ENCODE measurements at regions not wholly inside any gene's neighbourhood (a gene's known extent, or its start where the extent isn't known, plus 50 kb on each side); places are given as distances from the start of the nearest gene placed in this dataset.

GRCh38 chr4:119854364-119854763, 212.3 kb downstream of the MAD2L1 start (continued):
- TF ChIP-seq, protein P1, sequence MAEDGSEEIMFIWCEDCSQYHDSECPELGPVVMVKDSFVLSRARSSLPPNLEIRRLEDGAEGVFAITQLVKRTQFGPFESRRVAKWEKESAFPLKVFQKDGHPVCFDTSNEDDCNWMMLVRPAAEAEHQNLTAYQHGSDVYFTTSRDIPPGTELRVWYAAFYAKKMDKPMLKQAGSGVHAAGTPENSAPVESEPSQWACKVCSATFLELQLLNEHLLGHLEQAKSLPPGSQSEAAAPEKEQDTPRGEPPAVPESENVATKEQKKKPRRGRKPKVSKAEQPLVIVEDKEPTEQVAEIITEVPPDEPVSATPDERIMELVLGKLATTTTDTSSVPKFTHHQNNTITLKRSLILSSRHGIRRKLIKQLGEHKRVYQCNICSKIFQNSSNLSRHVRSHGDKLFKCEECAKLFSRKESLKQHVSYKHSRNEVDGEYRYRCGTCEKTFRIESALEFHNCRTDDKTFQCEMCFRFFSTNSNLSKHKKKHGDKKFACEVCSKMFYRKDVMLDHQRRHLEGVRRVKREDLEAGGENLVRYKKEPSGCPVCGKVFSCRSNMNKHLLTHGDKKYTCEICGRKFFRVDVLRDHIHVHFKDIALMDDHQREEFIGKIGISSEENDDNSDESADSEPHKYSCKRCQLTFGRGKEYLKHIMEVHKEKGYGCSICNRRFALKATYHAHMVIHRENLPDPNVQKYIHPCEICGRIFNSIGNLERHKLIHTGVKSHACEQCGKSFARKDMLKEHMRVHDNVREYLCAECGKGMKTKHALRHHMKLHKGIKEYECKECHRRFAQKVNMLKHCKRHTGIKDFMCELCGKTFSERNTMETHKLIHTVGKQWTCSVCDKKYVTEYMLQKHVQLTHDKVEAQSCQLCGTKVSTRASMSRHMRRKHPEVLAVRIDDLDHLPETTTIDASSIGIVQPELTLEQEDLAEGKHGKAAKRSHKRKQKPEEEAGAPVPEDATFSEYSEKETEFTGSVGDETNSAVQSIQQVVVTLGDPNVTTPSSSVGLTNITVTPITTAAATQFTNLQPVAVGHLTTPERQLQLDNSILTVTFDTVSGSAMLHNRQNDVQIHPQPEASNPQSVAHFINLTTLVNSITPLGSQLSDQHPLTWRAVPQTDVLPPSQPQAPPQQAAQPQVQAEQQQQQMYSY (CRISPR knock-in tag; IDR thresholded peaks at IDR 0.05): no peak
- TF ChIP-seq DMTF1 (CRISPR knock-in tag; IDR thresholded peaks at IDR 0.05): no peak
- TF ChIP-seq, protein P2, sequence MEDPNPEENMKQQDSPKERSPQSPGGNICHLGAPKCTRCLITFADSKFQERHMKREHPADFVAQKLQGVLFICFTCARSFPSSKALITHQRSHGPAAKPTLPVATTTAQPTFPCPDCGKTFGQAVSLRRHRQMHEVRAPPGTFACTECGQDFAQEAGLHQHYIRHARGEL (CRISPR knock-in tag; IDR thresholded peaks at IDR 0.05): no peak
- no peak for TF ChIP-seq ZNF350 (CRISPR knock-in tag; IDR thresholded peaks at IDR 0.05; ENCODE audit: borderline replicate concordance, low read depth)
- no peak for TF ChIP-seq KDM4B (CRISPR knock-in tag; IDR thresholded peaks at IDR 0.05)
- TF ChIP-seq, protein P3, sequence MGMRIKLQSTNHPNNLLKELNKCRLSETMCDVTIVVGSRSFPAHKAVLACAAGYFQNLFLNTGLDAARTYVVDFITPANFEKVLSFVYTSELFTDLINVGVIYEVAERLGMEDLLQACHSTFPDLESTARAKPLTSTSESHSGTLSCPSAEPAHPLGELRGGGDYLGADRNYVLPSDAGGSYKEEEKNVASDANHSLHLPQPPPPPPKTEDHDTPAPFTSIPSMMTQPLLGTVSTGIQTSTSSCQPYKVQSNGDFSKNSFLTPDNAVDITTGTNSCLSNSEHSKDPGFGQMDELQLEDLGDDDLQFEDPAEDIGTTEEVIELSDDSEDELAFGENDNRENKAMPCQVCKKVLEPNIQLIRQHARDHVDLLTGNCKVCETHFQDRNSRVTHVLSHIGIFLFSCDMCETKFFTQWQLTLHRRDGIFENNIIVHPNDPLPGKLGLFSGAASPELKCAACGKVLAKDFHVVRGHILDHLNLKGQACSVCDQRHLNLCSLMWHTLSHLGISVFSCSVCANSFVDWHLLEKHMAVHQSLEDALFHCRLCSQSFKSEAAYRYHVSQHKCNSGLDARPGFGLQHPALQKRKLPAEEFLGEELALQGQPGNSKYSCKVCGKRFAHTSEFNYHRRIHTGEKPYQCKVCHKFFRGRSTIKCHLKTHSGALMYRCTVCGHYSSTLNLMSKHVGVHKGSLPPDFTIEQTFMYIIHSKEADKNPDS (CRISPR knock-in tag; IDR thresholded peaks at IDR 0.05): no peak
- TF ChIP-seq, protein P4, sequence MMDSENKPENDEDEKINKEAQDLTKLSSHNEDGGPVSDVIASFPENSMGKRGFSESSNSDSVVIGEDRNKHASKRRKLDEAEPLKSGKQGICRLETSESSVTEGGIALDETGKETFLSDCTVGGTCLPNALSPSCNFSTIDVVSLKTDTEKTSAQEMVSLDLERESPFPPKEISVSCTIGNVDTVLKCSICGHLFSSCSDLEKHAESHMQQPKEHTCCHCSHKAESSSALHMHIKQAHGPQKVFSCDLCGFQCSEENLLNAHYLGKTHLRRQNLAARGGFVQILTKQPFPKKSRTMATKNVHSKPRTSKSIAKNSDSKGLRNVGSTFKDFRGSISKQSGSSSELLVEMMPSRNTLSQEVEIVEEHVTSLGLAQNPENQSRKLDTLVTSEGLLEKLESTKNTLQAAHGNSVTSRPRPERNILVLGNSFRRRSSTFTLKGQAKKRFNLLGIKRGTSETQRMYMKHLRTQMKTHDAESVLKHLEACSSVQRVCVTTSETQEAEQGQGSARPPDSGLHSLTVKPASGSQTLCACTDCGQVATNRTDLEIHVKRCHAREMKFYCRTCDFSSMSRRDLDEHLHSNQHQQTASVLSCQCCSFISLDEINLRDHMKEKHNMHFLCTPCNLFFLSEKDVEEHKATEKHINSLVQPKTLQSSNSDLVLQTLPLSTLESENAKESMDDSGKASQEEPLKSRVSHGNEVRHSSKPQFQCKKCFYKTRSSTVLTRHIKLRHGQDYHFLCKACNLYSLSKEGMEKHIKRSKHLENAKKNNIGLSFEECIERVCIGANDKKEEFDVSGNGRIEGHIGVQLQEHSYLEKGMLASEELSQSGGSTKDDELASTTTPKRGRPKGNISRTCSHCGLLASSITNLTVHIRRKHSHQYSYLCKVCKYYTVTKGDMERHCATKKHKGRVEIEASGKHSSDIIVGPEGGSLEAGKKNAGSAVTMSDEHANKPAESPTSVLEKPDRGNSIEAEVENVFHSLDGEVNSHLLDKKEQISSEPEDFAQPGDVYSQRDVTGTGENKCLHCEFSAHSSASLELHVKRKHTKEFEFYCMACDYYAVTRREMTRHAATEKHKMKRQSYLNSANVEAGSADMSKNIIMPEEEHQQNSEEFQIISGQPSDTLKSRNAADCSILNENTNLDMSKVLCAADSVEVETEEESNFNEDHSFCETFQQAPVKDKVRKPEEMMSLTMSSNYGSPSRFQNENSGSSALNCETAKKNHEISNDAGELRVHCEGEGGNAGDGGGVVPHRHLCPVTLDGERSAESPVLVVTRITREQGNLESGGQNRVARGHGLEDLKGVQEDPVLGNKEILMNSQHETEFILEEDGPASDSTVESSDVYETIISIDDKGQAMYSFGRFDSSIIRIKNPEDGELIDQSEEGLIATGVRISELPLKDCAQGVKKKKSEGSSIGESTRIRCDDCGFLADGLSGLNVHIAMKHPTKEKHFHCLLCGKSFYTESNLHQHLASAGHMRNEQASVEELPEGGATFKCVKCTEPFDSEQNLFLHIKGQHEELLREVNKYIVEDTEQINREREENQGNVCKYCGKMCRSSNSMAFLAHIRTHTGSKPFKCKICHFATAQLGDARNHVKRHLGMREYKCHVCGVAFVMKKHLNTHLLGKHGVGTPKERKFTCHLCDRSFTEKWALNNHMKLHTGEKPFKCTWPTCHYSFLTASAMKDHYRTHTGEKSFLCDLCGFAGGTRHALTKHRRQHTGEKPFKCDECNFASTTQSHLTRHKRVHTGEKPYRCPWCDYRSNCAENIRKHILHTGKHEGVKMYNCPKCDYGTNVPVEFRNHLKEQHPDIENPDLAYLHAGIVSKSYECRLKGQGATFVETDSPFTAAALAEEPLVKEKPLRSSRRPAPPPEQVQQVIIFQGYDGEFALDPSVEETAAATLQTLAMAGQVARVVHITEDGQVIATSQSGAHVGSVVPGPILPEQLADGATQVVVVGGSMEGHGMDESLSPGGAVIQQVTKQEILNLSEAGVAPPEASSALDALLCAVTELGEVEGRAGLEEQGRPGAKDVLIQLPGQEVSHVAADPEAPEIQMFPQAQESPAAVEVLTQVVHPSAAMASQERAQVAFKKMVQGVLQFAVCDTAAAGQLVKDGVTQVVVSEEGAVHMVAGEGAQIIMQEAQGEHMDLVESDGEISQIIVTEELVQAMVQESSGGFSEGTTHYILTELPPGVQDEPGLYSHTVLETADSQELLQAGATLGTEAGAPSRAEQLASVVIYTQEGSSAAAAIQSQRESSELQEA (CRISPR knock-in tag; IDR thresholded peaks at IDR 0.05; ENCODE audit: not compliant biosample characterization): no peak
- no peak for TF ChIP-seq SRSF1 (optimal IDR thresholded peaks at IDR 0.05; ENCODE audit: low read depth, low read length)
- no peak for TF ChIP-seq DMAP1 (CRISPR knock-in tag; IDR thresholded peaks at IDR 0.05)
- no peak for TF ChIP-seq XBP1 (CRISPR knock-in tag; IDR thresholded peaks at IDR 0.05)
- TF ChIP-seq MLLT10 (CRISPR knock-in tag; IDR thresholded peaks at IDR 0.05): no peak
